Vagina (tissue), 2 donors: ENCODE measurements at regions not wholly inside any gene's neighbourhood (a gene's known extent, or its start where the extent isn't known, plus 50 kb on each side); places are given as distances from the start of the nearest gene placed in this dataset.

ENCODE experiments used
- DNase-seq, 2 donors: peaks; one replicate each; pipeline ENCODE4 v3.0.0-alpha.2; 2017; ENCODE audit errors: extremely low spot score in 2 of 2
- H3K27ac ChIP-seq: fragments of 200-600 bp; sonication (generic); one replicate; pipeline ENCODE4 v1.5.1; 2019
- H3K27me3 ChIP-seq: fragments of 200-600 bp; sonication (generic); one replicate; pipeline ENCODE4 v1.5.1; 2019
- H3K36me3 ChIP-seq, 2 donors: fragments of 200-600 bp; sonication (generic); one replicate each; pipeline ENCODE4 v1.5.1; 2017 to 2019
- H3K4me1 ChIP-seq: fragments of 200-600 bp; sonication (generic); one replicate; pipeline ENCODE4 v1.5.1; 2019
- H3K4me3 ChIP-seq, 2 donors: fragments of 200-600 bp; sonication (generic); 1 replicate in 1 of 2; 2 replicates in 1 of 2; pipeline ENCODE4 v1.5.1; 2016 to 2019
- H3K9me3 ChIP-seq: fragments of 200-600 bp; sonication (generic); one replicate; pipeline ENCODE4 v1.5.1; 2019
- CTCF ChIP-seq, 3 experiments: fragments of 450-650 bp in 2 of 3; fragments of 200-600 bp in 1 of 3; sonication (generic) in 1 of 3; IDR thresholded peaks; one replicate each; pipeline ENCODE4 v1.5.1; 2017 to 2019; ENCODE audit warnings: antibody characterized with exemption in 3 of 3, mild to moderate bottlenecking in 2 of 3, moderate library complexity in 2 of 3
- POLR2A ChIP-seq, 2 donors: fragments of 450-650 bp; IDR thresholded peaks; one replicate each; pipeline ENCODE4 v1.6.1; 2017; ENCODE audit warnings: antibody characterized with exemption in 2 of 2, mild to moderate bottlenecking in 2 of 2, moderate library complexity in 2 of 2
- POLR2AphosphoS5 ChIP-seq, 2 donors: sonication (generic); formaldehyde crosslinking; IDR thresholded peaks; one replicate each; pipeline ENCODE4 v1.9.0; 2017; ENCODE audit warnings: antibody characterized with exemption in 2 of 2, mild to moderate bottlenecking in 2 of 2, low read depth in 1 of 2; ENCODE audit not compliant: insufficient read depth in 1 of 2
- intact Hi-C: fragments of 100-400 bp; cut with DNase I; formaldehyde crosslinking; loops from one replicate; pipeline ENCODE4 v1.15.1; 2023

DNA sequence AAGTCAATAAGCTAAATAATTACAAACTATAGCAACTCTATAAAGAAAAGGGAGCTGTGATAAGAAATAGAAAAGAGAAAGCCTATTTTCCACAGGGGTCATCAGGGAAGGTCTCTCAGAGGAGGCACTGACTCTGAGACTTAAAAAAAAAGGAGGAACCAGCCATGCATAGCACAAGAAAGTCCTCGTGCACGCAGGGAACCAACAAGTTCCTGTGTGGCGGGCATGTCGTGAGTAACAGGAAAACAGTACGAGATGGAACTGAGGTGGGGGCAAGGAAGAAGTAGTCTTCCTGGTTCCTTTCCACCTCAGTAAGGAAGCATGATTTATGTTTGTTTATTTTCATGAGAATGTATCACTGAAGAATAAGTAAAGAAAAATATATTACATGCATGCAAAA lies 367.0 kb upstream of the TMEM132C start:
- TF ChIP-seq POLR2A (IDR thresholded peaks at IDR 0.05), result no peak
- TF ChIP-seq POLR2AphosphoS5 (IDR thresholded peaks at IDR 0.05; ENCODE audit: insufficient read depth in 1 of 2, low read depth in 1 of 2), result no peak
- TF ChIP-seq CTCF (IDR thresholded peaks at IDR 0.05), result no peak
- H3K36me3 ChIP-seq, result no peaks in the 10 kb centered on the region
- DNase-seq, result no peak
- H3K4me3 ChIP-seq, result no peak overlapping the region
- H3K27ac ChIP-seq, result no peak overlapping the region
- H3K27me3 ChIP-seq, result no peaks in the 10 kb centered on the region
- no peaks in the 10 kb centered on the region for H3K9me3 ChIP-seq
- H3K4me1 ChIP-seq, result no peaks in the 10 kb centered on the region
- intact Hi-C loops, result no loop called here

GRCh38 chr12:127900386-127900785 lies 366.6 kb upstream of the TMEM132C start:
- H3K36me3 ChIP-seq, result no peaks in the 10 kb centered on the region
- intact Hi-C loops, result no loop called here
- TF ChIP-seq POLR2AphosphoS5 (IDR thresholded peaks at IDR 0.05; ENCODE audit: insufficient read depth in 1 of 2, low read depth in 1 of 2) (no peak), CTCF (IDR thresholded peaks at IDR 0.05) (no peak), POLR2A (IDR thresholded peaks at IDR 0.05) (no peak)
- no peak overlapping the region for H3K27ac ChIP-seq
- DNase-seq, result no peak
- no peaks in the 10 kb centered on the region for H3K4me1 ChIP-seq
- no peaks in the 10 kb centered on the region for H3K9me3 ChIP-seq
- H3K4me3 ChIP-seq, result no peak overlapping the region
- no peaks in the 10 kb centered on the region for H3K27me3 ChIP-seq

DNA sequence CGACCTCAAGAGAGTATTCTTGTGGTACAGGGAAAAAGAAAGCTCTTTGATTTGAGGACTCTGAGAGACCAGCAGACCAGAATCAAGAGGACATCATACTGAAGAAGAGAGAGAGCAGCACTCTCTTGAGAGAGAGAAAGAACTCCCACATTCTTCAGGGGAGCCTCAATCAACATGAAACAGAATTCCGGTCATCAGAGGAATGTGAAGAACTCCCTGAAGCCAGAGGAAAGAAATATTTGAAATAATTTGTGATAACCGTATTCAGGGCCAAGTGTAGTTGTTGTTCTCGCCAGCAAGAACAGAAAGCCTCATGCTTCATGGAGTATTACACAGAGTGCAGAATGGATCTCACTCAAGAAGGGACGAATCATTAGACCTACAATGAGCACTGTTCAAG lies 363.8 kb upstream of the TMEM132C start:
- H3K4me3 ChIP-seq, result no peak overlapping the region
- H3K9me3 ChIP-seq, result no peaks in the 10 kb centered on the region
- H3K36me3 ChIP-seq, result no peaks in the 10 kb centered on the region
- intact Hi-C loops, result no loop called here
- H3K4me1 ChIP-seq, result no peaks in the 10 kb centered on the region
- TF ChIP-seq POLR2AphosphoS5 (IDR thresholded peaks at IDR 0.05; ENCODE audit: insufficient read depth in 1 of 2, low read depth in 1 of 2), result no peak
- no peak for TF ChIP-seq CTCF (IDR thresholded peaks at IDR 0.05)
- TF ChIP-seq POLR2A (IDR thresholded peaks at IDR 0.05), result no peak
- H3K27me3 ChIP-seq, result no peaks in the 10 kb centered on the region
- no peak overlapping the region for H3K27ac ChIP-seq
- no peak for DNase-seq

- intact Hi-C loops, result no loop called here
- Histone ChIP-seq H3K27ac (no peak overlapping the region), H3K4me3 (no peak overlapping the region), H3K9me3 (no peaks in the 10 kb centered on the region), H3K4me1 (no peaks in the 10 kb centered on the region), H3K36me3 (no peaks in the 10 kb centered on the region), H3K27me3 (no peaks in the 10 kb centered on the region)
- no peak for TF ChIP-seq POLR2A (IDR thresholded peaks at IDR 0.05)
- TF ChIP-seq CTCF (IDR thresholded peaks at IDR 0.05), result no peak
- TF ChIP-seq POLR2AphosphoS5 (IDR thresholded peaks at IDR 0.05; ENCODE audit: insufficient read depth in 1 of 2, low read depth in 1 of 2), result no peak
- DNase-seq, result no peak
Observed at GRCh38 chr12:127909041-127909440, 357.9 kb upstream of the TMEM132C start.

DNA sequence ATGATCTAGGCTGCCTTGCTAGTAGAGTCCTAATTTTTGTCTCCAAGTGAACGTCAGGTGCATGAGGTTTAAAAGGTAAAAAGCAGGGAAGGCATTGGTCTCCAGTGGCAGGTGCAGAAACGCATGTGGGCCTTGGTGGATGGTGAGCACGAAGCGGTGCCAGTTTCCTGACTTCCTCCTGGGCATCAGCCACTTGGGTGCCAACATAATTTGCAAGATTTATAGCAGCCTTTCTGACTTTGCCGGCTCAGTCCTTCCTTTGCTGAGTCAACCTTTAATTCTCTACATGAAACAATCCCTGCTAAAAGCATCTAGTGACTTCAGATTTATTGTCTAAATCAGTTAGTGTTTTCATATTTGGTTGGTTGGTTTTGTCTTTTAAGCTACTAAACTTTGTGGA lies 355.7 kb upstream of the TMEM132C start:
- TF ChIP-seq POLR2A (IDR thresholded peaks at IDR 0.05), result no peak
- TF ChIP-seq CTCF (IDR thresholded peaks at IDR 0.05), result no peak
- no peak for TF ChIP-seq POLR2AphosphoS5 (IDR thresholded peaks at IDR 0.05; ENCODE audit: insufficient read depth in 1 of 2, low read depth in 1 of 2)
- intact Hi-C loops, result no loop called here

More for the DNA sequence above, 355.7 kb upstream of the TMEM132C start:
- no peaks in the 10 kb centered on the region for H3K4me1 ChIP-seq
- H3K4me3 ChIP-seq, result no peak overlapping the region
- H3K9me3 ChIP-seq, result no peaks in the 10 kb centered on the region
- DNase-seq, result no peak
- H3K27ac ChIP-seq, result no peak overlapping the region
- no peaks in the 10 kb centered on the region for H3K36me3 ChIP-seq
- H3K27me3 ChIP-seq, result no peaks in the 10 kb centered on the region
